ENCODE measurements at regions not wholly inside any gene's neighbourhood (a gene's known extent, or its start where the extent isn't known, plus 50 kb on each side); places are given as distances from the start of the nearest gene placed in this dataset.

- TF ChIP-seq EZH2 (IDR thresholded peaks at IDR 0.05; ENCODE audit: insufficient read depth, poor library complexity, severe bottlenecking), result no peak
- TF ChIP-seq EZH2phosphoT487 (IDR thresholded peaks at IDR 0.05; ENCODE audit: insufficient read depth, low read depth), result no peak
Observed at GRCh38 chrX:63913719-63914118, 128.7 kb upstream of the ARHGEF9 start.

Data from GM23248 (cell line).